HG03442 (cell line): ENCODE measurements at regions not wholly inside any gene's neighbourhood (a gene's known extent, or its start where the extent isn't known, plus 50 kb on each side); places are given as distances from the start of the nearest gene placed in this dataset.
"Not testable (repeated sequence)": the region's sequence is repeated elsewhere in the genome, so short reads cannot be mapped to it uniquely, and the experiment has no call there.

Source experiments
- ATAC-seq: cut with Tn5 transposase; IDR thresholded peaks from one replicate; pipeline ENCODE4 v1.9.1; 2021; ENCODE audit warnings: mild to moderate bottlenecking, moderate library complexity; ENCODE audit not compliant: unreplicated experiment

DNA sequence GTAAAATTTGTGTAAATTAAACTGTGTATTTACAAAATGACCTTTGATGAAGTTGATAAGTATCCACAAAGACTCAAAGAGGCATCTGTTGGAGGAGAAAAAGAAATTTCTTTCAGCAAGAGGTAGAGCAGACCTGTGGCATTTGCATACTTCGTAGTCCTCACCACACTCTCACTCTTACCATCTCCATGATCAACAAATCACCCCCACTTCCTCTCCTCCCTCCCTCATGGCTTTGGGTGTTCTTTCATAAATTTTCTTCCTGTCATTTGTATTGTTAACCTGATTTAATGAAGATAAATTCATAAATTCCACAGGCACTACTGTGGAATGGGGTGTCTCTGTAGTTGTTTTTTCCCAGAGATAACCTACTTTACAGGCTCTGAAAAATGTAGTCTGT is 366.5 kb downstream of the ZNF674 start:
- peak; percentile 38 for ATAC-seq

DNA sequence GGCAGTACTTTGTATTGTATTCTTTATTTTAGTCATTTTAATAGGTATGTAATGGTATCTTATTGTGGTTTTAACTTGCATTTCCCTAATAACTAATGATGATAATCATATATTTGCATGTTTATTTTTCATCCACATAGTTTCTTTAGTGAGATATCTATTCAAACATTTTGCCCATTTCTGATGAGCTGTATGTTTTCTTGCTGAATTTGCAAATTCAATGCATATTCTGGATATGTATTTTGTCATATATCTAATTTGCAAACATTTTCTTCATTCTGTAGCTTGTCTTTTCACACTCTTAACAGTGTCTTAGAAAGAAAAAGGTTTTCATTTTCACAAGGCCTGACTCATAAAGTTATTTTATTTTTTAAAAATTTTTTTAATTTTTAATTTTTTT is 372.1 kb downstream of the ZNF674 start:
- no peak for ATAC-seq

DNA sequence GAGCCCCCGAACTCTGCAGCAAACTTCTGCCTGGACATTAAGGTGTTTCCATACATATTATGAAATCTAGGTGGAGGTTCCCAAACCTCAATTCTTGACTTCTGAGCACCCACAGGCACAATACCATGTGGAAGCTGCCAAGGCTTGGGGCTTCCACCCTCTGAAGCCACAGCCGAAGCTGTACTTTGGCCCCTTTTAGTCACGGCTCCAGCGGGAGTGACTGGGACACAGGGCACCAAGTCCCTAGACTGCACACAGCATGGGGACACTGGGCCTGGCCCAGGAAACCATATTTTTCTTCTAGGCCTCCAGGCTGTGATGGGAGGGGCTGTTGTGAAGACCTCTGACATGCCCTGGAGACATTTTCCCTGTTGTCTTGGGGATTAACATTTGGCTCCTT is 373.8 kb downstream of the ZNF674 start:
- not testable (repeated sequence) for ATAC-seq

DNA sequence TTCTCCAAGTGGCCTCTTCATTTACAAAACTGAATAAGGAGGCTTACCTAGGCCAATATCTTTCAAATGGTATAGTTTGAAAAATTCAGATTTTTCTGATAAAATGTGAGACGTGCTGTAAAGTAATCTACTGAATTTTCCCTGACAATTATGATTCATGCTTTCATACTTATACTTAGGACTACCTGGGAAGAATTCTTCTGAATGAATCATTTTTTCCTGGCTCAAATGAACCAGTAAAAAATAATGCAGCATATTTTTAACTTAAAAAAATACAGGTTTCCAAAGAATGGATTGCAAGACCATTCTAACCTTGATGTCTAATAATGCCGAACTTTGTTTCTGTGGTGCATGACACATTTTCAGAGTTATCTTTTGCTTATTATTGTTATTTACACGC is 375.4 kb downstream of the ZNF674 start:
- no peak for ATAC-seq

DNA sequence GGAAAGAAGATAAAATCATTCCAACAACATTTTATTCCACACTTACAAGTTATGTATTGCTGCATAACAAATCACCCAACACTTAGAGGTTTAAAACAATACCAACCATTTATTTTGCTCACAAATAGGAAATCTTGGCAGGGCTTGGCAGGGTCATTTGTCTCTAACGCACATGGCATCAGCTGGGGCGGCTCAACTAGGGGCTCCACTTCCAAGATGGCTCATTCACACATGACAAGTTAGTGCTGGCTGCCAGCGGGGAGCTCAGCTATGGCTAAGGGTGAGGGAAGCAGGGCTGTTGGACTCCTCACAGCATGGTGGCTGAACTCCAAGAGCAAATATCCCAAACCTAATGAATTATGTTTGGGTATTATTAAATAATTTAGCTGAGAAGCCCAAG is 377.0 kb downstream of the ZNF674 start:
- ATAC-seq: no peak

DNA sequence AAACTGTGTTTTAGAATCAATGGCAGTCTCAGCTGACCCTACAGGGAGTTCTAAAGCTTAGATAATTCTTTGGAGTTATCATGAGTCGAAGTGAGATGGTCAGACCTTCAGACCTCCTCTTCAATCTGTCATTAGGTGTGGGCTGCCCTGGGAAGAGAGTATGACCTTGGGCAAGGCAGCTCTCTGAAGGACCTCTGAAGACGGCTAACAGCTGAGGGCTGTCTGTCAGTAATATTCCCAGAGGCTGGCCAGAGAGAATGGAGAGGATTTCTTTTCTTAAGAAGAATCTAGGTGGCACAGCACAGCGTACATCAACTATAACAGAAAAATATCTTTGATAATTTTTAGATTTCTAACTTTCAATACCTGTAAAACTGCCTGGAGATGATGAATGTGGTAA is 379.4 kb downstream of the ZNF674 start:
- ATAC-seq: no peak

- ATAC-seq: no peak
These were observed 379.8 kb downstream of the ZNF674 start for GRCh38 chrX:46165411-46165810.

DNA sequence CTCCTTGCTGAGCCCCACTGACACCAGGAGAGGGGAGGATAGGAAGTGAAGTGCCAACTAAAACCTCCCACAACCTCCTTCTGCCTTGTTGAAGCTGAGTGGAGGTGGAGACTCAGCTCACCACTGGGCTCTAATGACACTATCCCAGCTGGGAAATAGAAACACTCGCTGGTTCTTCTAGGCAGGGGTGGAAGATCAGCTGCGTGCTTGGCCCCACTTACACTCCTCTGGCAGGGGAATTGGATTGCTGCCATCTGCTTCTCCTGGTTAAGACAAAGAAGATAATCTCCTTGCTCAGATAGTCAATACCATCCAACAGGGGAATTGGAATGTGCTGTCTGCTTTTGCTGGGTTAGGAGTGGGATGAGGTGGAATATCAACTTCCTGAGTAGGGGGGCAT is 392.5 kb downstream of the ZNF674 start:
- ATAC-seq: no peak

DNA sequence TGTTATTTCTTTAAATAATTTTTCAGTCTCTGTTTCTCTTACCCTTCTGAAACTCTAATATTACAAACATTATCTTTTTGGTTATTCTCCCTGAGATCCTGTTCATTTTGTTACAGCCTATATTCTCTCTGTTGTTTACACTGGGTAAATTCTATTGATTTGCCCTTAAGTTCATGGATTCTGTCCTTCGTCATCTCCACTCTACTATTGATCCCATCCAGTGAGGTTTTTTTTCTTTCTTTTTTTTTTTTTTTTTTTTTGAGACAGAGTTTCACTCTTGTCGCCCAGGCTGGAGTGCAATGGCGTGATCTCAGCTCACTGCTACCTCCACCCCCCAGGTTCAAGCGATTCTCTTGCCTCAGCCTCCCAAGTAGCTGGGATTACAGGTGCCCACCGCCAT is 393.9 kb downstream of the ZNF674 start:
- not testable (repeated sequence) for ATAC-seq

DNA sequence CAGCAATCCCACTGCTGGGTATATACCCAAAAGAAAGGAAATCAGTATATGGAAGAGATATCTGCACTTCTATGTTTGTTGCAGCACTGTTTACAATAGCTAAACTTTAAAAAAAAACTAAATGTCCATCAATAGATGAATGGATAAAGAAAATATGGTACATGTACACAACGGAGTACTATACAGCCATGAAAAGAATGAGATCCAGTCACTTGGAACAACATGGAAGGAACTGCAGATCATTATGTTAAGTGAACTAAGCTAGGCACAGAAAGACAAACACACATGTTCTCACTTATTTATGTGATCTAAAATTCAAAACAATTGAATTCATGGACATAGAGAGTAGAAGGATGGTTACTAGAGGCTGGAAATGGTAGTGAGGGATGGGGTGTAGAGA is 400.7 kb downstream of the ZNF674 start:
- ATAC-seq: no peak

- ATAC-seq: no peak
These were observed 404.9 kb downstream of the ZNF674 start for GRCh38 chrX:46140272-46140671.

DNA sequence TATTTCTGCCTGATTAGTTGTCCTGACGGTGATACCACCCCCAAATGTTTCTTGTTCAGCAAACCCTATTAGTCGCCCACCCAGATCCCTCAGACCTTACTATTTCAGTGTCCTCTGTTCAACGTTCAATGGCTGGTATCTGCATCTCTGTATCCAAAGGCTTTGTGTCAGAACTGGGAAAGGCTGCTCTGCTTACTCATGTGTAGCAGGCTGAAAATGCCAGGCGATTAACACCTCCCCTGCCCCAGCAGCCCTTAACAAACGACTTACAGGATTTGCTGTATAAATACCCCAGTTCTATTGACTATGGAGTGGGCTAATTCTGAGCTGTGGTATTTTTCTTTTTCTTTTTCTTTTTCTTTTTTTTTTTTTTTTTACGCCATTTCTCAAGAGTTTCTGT is 415.0 kb downstream of the ZNF674 start:
- ATAC-seq: no peak

DNA sequence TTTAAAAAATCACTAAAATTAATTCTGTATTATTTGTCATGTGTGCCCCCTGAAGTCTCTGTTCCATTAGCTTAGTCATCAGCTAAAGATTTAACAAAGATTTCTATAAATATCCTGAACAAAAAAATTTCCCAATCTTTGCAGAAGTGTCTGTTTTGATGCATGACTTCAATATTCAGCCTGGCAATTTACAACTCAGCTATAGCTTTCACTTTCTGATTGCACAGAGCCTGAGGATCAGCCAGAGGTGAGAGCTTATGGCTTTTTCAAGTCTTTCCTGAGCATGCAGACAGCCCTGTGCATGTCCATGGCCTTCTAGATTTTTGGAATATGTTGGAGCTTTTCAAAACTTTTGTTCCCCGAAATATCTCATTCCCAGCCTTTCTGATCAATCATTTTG is 420.1 kb downstream of the ZNF674 start:
- ATAC-seq: no peak

DNA sequence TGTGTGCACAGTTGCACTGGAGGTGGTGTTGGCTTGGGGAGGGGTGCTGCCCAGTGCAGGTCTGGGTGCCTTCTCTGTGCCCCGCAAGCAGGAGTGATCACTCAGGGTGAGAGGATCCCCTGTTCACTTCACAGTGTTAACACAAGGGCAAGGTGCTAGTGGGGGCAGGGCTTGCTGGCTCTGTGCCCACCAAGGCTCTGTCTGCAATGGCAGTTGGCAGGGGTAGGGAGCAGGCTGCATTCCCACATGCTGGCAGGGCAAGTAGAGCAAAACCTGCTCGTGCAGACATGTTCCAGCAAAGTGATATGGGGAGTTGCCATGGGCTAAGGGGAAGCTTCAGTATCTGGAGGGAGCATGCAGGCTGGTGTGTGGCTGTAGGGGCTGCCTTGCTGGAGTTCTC is 428.0 kb downstream of the ZNF674 start:
- no peak for ATAC-seq

DNA sequence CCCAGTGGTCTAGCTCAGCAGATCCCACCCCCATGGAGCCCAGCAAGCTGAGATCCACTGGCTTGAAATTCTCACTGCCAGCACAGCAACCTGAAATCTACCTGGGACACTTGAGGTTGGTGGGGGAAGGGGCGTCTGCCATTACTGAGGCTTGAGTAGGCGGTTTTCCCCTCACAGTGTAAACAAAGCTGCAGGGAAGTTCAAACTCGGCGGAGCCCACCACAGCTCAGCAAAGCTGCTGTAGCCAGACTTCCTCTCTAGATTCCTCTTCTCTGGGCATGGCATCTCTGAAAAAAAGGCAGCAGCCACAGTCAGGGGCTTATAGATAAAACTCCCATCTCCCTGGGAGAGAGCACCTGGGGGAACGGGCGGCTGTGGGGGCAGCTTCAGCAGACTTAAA is 457.9 kb downstream of the ZNF674 start:
- not testable (repeated sequence) for ATAC-seq

- ATAC-seq: not testable (repeated sequence)
These were observed 465.1 kb downstream of the ZNF674 start for GRCh38 chrX:46080121-46080520.

GRCh38 chrX:46072791-46073190 is 472.4 kb downstream of the ZNF674 start:
- no peak for ATAC-seq

DNA sequence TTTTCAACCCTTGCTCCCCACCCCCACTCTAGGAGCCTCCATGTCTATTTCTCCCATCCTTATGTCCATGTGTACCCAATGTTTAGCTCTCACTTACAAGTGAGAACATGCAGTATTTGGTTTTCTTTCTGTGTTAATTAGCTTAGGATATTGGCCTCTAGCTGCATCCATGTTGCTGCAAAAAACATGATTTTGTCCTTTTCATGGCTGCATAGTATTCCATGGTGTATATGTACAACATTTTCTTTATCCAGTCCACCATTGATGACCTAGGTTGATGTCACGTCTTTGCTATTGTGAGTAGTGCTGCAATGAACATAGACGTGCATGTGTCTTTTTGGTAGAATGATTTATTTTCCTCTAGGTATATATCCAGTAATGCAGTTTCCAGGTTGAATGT is 472.8 kb downstream of the ZNF674 start:
- ATAC-seq: no peak

GRCh38 chrX:46070421-46070820 is 474.8 kb downstream of the ZNF674 start:
- ATAC-seq: no peak

GRCh38 chrX:46059316-46059715 is 485.9 kb downstream of the ZNF674 start:
- no peak for ATAC-seq

- ATAC-seq: no peak
These were observed 500.7 kb downstream of the ZNF674 start for GRCh38 chrX:46044486-46044885.

- ATAC-seq: no peak
These were observed 505.2 kb downstream of the ZNF674 start for GRCh38 chrX:46040001-46040400.

- no peak for ATAC-seq
These were observed 505.7 kb downstream of the ZNF674 start for GRCh38 chrX:46039526-46039925.

DNA sequence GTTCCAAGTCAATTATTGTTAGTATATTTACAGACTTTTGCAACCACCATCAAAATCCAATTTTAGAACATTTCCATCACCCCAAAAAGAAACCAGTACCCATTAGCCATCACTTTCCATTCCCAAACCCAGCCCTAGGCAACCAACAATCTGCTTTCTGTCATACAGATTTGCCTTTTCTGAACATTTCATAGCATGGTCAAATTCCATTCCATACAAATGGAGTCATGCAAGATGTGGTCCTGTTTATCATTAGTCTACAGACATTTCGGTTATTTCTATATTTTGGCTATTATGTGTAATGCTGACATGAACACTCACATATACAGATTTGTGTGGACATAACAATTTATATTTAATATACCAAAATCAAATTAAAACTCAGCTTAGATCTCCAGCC is 508.7 kb downstream of the ZNF674 start:
- no peak for ATAC-seq
